SK-N-SH (cell line): ENCODE measurements at regions not wholly inside any gene's neighbourhood (a gene's known extent, or its start where the extent isn't known, plus 50 kb on each side); places are given as distances from the start of the nearest gene placed in this dataset.

Experiments
- CTCF ChIA-PET: fragments of 300-600, 350-600 bp; formaldehyde crosslinking; extraction: SDS; loops from one replicate; lab custom pipeline; 2021; lab: Yijun Ruan, JAX
- POLR2A ChIA-PET: fragments of 350-600 bp; sonication (Branson Sonifier 250); formaldehyde crosslinking; extraction: SDS; loops from one replicate; lab custom pipeline; 2020; ENCODE audit warnings: antibody characterized with exemption, inconsistent platforms; lab: Yijun Ruan, JAX
- DNase-seq: peaks from one replicate; pipeline ENCODE4 v3.0.0; 2012
- H2AFZ ChIP-seq: fragments of 200-600 bp; sonication (generic); 2 replicates; pipeline ENCODE4 v1.8.1; 2016; ENCODE audit warnings: antibody characterized with exemption, mild to moderate bottlenecking, low read depth
- H3F3A ChIP-seq: fragments of 200-600 bp; sonication (generic); replicated peaks from 2 replicates; pipeline ENCODE3; 2016; ENCODE audit warnings: antibody characterized with exemption, mild to moderate bottlenecking; ENCODE audit not compliant: insufficient read depth
- H3K27ac ChIP-seq, 2 experiments: fragments of 200-500 bp in 1 of 2; fragments of 200-600 bp in 1 of 2; sonication (Bioruptor generic) in 1 of 2; sonication (generic), shearing (Covaris generic) in 1 of 2; 2 replicates each; pipeline versions ENCODE4 v1.5.1 to v1.6.1; 2014 to 2016; ENCODE audit warnings: low read depth in 2 of 2, inconsistent platforms in 1 of 2, low read length in 1 of 2, mild to moderate bottlenecking in 1 of 2, mixed read lengths in 1 of 2
- H3K27me3 ChIP-seq: fragments of 200-600 bp; sonication (generic), shearing (Covaris generic); 2 replicates; pipeline ENCODE4 v1.6.1; 2016; ENCODE audit warnings: mixed run types; ENCODE audit not compliant: insufficient read depth
- H3K36me3 ChIP-seq, 2 experiments: fragments of 200-500 bp in 1 of 2; fragments of 200-600 bp in 1 of 2; sonication (Bioruptor generic) in 1 of 2; sonication (generic) in 1 of 2; replicated peaks in 1 of 2; 2 replicates each; pipeline versions ENCODE3 to v1.5.1; 2014 to 2016; ENCODE audit warnings: low read length in 1 of 2, mild to moderate bottlenecking in 1 of 2; ENCODE audit not compliant: insufficient read depth in 2 of 2, control insufficient read depth in 1 of 2
- H3K4me1 ChIP-seq, 2 experiments: fragments of 200-500 bp in 1 of 2; fragments of 200-600 bp in 1 of 2; sonication (Bioruptor generic) in 1 of 2; sonication (generic), shearing (Covaris generic) in 1 of 2; 2 replicates each; pipeline versions ENCODE4 v1.5.1 to v1.6.1; 2014 to 2016; ENCODE audit warnings: low read depth in 1 of 2, low read length in 1 of 2, mixed run types in 1 of 2; ENCODE audit not compliant: insufficient read depth in 2 of 2, control insufficient read depth in 1 of 2
- H3K4me2 ChIP-seq: fragments of 200-600 bp; sonication (generic), shearing (Covaris generic); 2 replicates; pipeline ENCODE4 v1.6.1; 2017; ENCODE audit warnings: mixed run types
- H3K4me3 ChIP-seq, 2 experiments: fragments of 200-500 bp in 1 of 2; fragments of 200-600 bp in 1 of 2; sonication (Bioruptor generic) in 1 of 2; sonication (generic), shearing (Covaris generic) in 1 of 2; 2 replicates each; pipeline versions ENCODE4 v1.5.1 to v1.8.1; 2014 to 2016; ENCODE audit warnings: low read depth in 2 of 2, inconsistent platforms in 1 of 2, low read length in 1 of 2, mild to moderate bottlenecking in 1 of 2, mixed read lengths in 1 of 2, moderate library complexity in 1 of 2
- H3K79me2 ChIP-seq: fragments of 200-600 bp; sonication (generic); 2 replicates; pipeline ENCODE4 v1.8.1; 2017; ENCODE audit warnings: mild to moderate bottlenecking; ENCODE audit not compliant: insufficient read depth
- H3K9ac ChIP-seq: fragments of 200-600 bp; sonication (generic); 2 replicates; pipeline ENCODE4 v1.6.1; 2017; ENCODE audit warnings: mixed run types
- H3K9me2 ChIP-seq: fragments of 200-600 bp; sonication (generic); 2 replicates; pipeline ENCODE4 v1.6.1; 2017; ENCODE audit warnings: mixed run types
- H3K9me3 ChIP-seq: fragments of 200-600 bp; sonication (generic); 2 replicates; pipeline ENCODE4 v1.6.1; 2017; ENCODE audit warnings: mixed run types, mild to moderate bottlenecking, moderate library complexity
- H4K20me1 ChIP-seq: fragments of 200-600 bp; sonication (generic); 2 replicates; pipeline ENCODE4 v1.6.1; 2017; ENCODE audit warnings: mild to moderate bottlenecking, mixed run types; ENCODE audit not compliant: insufficient read depth
- ELF1 ChIP-seq: IDR thresholded peaks from 2 replicates; pipeline ENCODE4 v1.4.0; 2012
- EZH2phosphoT487 ChIP-seq: fragments of 200-600 bp; sonication (generic); IDR thresholded peaks from 2 replicates; pipeline ENCODE4 v1.6.1; 2017; ENCODE audit warnings: low read depth, mixed run types, mild to moderate bottlenecking, antibody characterized with exemption, moderate library complexity, borderline replicate concordance
- FOXJ3 ChIP-seq: sonication (generic); formaldehyde crosslinking; IDR thresholded peaks from 2 replicates; pipeline ENCODE4 v1.5.1; 2020; ENCODE audit warnings: mild to moderate bottlenecking, missing genetic modification reagents
- GATA2 ChIP-seq: sonication (generic); formaldehyde crosslinking; IDR thresholded peaks from 2 replicates; pipeline ENCODE4 v1.5.0; 2020; ENCODE audit warnings: mild to moderate bottlenecking, missing genetic modification reagents
- MXI1 ChIP-seq: IDR thresholded peaks from 2 replicates; pipeline ENCODE4 v1.6.1; 2012; ENCODE audit warnings: mild to moderate bottlenecking, low read depth, low read length, improper control_type of control experiment
- RCOR1 ChIP-seq: fragments of 150-350 bp; IDR thresholded peaks from 2 replicates; pipeline ENCODE4 v1.6.1; 2017; ENCODE audit warnings: antibody characterized with exemption, low read length
- RXRA ChIP-seq: IDR thresholded peaks from 2 replicates; pipeline ENCODE4 v1.4.0; 2012; ENCODE audit warnings: low read depth, mild to moderate bottlenecking, borderline replicate concordance
- SIN3A ChIP-seq: IDR thresholded peaks from 2 replicates; pipeline ENCODE4 v1.6.1; 2012; ENCODE audit warnings: low read depth, mild to moderate bottlenecking, low read length, moderate library complexity, borderline replicate concordance
- YY1 ChIP-seq: IDR thresholded peaks from 2 replicates; pipeline ENCODE4 v1.4.0; 2012; ENCODE audit warnings: low read depth, mild to moderate bottlenecking
- WGBS: methylation state at CpG from one replicate; pipeline ENCODE4 v1.1.6; 2017; ENCODE audit warnings: low lambda C conversion rate; 5-methylcytosine and 5-hydroxymethylcytosine counted together
- TF ChIP-seq, protein P1 (sequence below): IDR thresholded peaks from 2 replicates; pipeline ENCODE4 v1.6.1; 2012; ENCODE audit warnings: mild to moderate bottlenecking, low read depth, low read length, moderate library complexity
- TF ChIP-seq, protein P2 (sequence below): IDR thresholded peaks from 2 replicates; pipeline ENCODE4; 2012
- TF ChIP-seq, protein P3 (sequence below): IDR thresholded peaks from 2 replicates; pipeline ENCODE4 v1.4.0; 2012; ENCODE audit warnings: low read depth, borderline replicate concordance
- TF ChIP-seq, protein P4 (sequence below): fragments of 150-350 bp; IDR thresholded peaks from 2 replicates; pipeline ENCODE4 v1.6.1; 2016; ENCODE audit warnings: mild to moderate bottlenecking, low read depth, low read length

DNA sequence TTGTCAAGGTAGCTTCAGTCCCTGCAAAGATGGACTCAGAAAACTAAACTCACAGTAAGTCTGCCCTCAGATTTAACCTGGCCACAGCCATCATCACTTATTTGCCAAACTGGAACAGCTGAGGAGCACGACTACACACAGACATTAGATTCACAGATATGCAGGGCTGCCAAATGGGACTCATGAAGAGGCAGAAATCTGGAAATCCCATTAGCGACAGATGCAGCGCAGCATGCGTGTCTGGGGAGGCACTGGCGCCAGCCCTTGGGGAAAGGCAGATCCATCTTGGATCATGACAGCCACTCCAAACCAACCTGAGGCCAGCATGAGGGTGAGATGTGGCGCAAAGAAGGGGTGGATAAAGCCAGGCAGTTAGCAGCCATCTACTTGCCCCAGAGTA is 160.7 kb upstream of the TSC22D2 start:
- CTCF ChIA-PET = interaction anchor here (1.2 kb wide), 1 partner anchor 249 kb away, joined by 4 read pairs; no protein-coding TSS in a partner anchor
- no peaks in the 10 kb centered on the region for H3K79me2 ChIP-seq
- no peak for TF ChIP-seq EZH2phosphoT487
- TF ChIP-seq ELF1 = no peak
- TF ChIP-seq, protein P1, sequence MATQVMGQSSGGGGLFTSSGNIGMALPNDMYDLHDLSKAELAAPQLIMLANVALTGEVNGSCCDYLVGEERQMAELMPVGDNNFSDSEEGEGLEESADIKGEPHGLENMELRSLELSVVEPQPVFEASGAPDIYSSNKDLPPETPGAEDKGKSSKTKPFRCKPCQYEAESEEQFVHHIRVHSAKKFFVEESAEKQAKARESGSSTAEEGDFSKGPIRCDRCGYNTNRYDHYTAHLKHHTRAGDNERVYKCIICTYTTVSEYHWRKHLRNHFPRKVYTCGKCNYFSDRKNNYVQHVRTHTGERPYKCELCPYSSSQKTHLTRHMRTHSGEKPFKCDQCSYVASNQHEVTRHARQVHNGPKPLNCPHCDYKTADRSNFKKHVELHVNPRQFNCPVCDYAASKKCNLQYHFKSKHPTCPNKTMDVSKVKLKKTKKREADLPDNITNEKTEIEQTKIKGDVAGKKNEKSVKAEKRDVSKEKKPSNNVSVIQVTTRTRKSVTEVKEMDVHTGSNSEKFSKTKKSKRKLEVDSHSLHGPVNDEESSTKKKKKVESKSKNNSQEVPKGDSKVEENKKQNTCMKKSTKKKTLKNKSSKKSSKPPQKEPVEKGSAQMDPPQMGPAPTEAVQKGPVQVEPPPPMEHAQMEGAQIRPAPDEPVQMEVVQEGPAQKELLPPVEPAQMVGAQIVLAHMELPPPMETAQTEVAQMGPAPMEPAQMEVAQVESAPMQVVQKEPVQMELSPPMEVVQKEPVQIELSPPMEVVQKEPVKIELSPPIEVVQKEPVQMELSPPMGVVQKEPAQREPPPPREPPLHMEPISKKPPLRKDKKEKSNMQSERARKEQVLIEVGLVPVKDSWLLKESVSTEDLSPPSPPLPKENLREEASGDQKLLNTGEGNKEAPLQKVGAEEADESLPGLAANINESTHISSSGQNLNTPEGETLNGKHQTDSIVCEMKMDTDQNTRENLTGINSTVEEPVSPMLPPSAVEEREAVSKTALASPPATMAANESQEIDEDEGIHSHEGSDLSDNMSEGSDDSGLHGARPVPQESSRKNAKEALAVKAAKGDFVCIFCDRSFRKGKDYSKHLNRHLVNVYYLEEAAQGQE = no peak
- TF ChIP-seq FOXJ3 (CRISPR knock-in tag) = no peak
- TF ChIP-seq RXRA = no peak
- TF ChIP-seq GATA2 (CRISPR knock-in tag) = no peak
- TF ChIP-seq, protein P2, sequence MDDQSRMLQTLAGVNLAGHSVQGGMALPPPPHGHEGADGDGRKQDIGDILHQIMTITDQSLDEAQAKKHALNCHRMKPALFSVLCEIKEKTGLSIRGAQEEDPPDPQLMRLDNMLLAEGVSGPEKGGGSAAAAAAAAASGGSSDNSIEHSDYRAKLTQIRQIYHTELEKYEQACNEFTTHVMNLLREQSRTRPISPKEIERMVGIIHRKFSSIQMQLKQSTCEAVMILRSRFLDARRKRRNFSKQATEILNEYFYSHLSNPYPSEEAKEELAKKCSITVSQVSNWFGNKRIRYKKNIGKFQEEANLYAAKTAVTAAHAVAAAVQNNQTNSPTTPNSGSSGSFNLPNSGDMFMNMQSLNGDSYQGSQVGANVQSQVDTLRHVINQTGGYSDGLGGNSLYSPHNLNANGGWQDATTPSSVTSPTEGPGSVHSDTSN = no peak
- TF ChIP-seq, protein P3, sequence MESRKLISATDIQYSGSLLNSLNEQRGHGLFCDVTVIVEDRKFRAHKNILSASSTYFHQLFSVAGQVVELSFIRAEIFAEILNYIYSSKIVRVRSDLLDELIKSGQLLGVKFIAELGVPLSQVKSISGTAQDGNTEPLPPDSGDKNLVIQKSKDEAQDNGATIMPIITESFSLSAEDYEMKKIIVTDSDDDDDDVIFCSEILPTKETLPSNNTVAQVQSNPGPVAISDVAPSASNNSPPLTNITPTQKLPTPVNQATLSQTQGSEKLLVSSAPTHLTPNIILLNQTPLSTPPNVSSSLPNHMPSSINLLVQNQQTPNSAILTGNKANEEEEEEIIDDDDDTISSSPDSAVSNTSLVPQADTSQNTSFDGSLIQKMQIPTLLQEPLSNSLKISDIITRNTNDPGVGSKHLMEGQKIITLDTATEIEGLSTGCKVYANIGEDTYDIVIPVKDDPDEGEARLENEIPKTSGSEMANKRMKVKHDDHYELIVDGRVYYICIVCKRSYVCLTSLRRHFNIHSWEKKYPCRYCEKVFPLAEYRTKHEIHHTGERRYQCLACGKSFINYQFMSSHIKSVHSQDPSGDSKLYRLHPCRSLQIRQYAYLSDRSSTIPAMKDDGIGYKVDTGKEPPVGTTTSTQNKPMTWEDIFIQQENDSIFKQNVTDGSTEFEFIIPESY = no peak
- no peak for TF ChIP-seq MXI1
- no peak for TF ChIP-seq YY1
- H3K4me3 ChIP-seq = no peak overlapping the region
- no peak overlapping the region for H3K27ac ChIP-seq
- no peaks in the 10 kb centered on the region for H3K9me3 ChIP-seq
- 98% methylated on average over 6 of the region's 6 CpGs for WGBS
- no peak overlapping the region for H3K4me2 ChIP-seq
- no peak overlapping the region for H2AFZ ChIP-seq
- H3F3A ChIP-seq = peaks cover 9% of the 10 kb centered on the region
- DNase-seq = no peak
- POLR2A ChIA-PET = no interaction called here
- H4K20me1 ChIP-seq = no peaks in the 10 kb centered on the region
- H3K36me3 ChIP-seq = no peaks in the 10 kb centered on the region
- H3K4me1 ChIP-seq = peaks cover 10 to 20% of the 10 kb centered on the region in 2 experiments; a peak in 3 of 4 replicates
- no peaks in the 10 kb centered on the region for H3K9me2 ChIP-seq
- H3K9ac ChIP-seq = no peak overlapping the region
- H3K27me3 ChIP-seq = no peaks in the 10 kb centered on the region

DNA sequence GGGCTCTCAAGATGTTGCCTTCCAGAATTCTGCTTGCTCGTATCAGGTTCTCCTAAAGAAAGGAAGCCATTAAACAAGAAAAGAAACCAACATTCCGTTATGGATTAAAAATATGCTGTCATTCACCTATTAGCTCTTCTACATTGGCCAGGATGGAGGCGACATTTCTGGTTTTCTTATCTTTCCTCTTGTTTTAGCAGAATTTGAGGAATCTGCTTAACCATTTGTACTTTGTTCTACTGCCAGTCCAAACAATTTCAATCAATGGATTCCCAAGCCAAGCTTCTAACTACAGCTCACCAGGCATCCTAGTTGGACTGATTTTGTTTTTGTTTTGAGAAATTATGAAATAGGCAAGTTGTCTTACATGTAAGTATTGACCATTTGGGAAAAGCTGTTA is 164.6 kb upstream of the TSC22D2 start:
- 74% methylated on average over 3 of the region's 3 CpGs for WGBS
- H3K79me2 ChIP-seq = no peaks in the 10 kb centered on the region
- H3K4me1 ChIP-seq = peaks cover 6 to 8% of the 10 kb centered on the region in 2 experiments; a peak in 3 of 4 replicates
- H3K27ac ChIP-seq = no peak overlapping the region
- no peak for DNase-seq
- no peak overlapping the region for H3K4me3 ChIP-seq
- TF ChIP-seq, protein P4, sequence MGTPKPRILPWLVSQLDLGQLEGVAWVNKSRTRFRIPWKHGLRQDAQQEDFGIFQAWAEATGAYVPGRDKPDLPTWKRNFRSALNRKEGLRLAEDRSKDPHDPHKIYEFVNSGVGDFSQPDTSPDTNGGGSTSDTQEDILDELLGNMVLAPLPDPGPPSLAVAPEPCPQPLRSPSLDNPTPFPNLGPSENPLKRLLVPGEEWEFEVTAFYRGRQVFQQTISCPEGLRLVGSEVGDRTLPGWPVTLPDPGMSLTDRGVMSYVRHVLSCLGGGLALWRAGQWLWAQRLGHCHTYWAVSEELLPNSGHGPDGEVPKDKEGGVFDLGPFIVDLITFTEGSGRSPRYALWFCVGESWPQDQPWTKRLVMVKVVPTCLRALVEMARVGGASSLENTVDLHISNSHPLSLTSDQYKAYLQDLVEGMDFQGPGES = no peak
- no peak for TF ChIP-seq RCOR1
- TF ChIP-seq, protein P2 = no peak
- TF ChIP-seq SIN3A = no peak
- TF ChIP-seq, all 33 proteins: peak for 0
- CTCF ChIA-PET = no interaction called here
- POLR2A ChIA-PET = no interaction called here
- no peak overlapping the region for H3K4me2 ChIP-seq
- no peaks in the 10 kb centered on the region for H4K20me1 ChIP-seq
- peaks cover 6% of the 10 kb centered on the region for H3F3A ChIP-seq
- H3K9ac ChIP-seq = no peak overlapping the region
- H3K27me3 ChIP-seq = no peaks in the 10 kb centered on the region
- H3K36me3 ChIP-seq = no peaks in the 10 kb centered on the region
- H3K9me3 ChIP-seq = no peaks in the 10 kb centered on the region
- no peaks in the 10 kb centered on the region for H3K9me2 ChIP-seq
- no peak overlapping the region for H2AFZ ChIP-seq
